NCI-H524 (cell line): ENCODE measurements at regions not wholly inside any gene's neighbourhood (a gene's known extent, or its start where the extent isn't known, plus 50 kb on each side); places are given as distances from the start of the nearest gene placed in this dataset.
"Not testable (repeated sequence)": the region's sequence is repeated elsewhere in the genome, so short reads cannot be mapped to it uniquely, and the experiment has no call there.

Experiments used
- DNase-seq, 2 experiments: peaks; one replicate each; lab custom pipeline; 2025; lab: John Stamatoyannopoulos, UW

DNA sequence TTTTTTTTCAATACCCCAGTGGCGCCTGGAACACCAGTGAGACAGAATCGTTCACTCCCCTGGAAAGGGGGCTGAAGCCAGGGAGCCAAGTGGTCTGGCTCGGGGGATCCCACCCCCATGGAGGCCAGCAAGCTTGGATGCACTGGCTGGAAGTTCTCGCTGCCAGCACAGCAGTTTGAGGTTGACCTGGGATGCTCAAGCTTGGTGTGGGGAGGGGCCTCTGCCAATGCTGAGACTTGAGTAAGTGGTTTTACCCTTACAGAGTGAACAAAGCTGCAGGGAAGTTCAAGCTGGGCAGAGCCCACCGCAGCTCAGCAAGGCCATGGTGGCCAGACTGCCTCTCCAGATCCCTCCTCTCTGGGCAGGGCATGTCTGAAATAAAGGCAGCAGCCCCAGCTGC, 276.2 kb upstream of the CNTN6 start:
- no peak for DNase-seq

DNA sequence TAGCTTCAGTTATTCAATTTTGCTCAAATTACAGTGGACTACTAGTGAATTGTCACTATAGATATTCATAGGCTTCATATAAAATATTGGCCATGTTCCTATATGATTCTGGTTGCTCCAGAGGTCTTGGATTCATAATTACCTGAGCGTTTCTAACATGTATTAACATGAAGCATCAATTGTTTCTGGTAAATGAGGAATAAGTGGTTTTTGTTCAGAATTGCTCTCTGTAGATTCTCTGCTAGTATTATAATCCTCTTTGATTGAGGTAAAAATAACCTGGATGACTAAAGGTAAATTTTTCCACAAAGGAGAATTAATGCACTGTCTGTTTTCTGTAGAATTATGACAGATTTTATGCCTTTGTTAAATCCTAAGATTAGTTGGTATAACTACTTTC, 258.1 kb upstream of the CNTN6 start:
- no peak for DNase-seq

GRCh38 chr3:835096-835495, 257.7 kb upstream of the CNTN6 start:
- no peak for DNase-seq

DNA sequence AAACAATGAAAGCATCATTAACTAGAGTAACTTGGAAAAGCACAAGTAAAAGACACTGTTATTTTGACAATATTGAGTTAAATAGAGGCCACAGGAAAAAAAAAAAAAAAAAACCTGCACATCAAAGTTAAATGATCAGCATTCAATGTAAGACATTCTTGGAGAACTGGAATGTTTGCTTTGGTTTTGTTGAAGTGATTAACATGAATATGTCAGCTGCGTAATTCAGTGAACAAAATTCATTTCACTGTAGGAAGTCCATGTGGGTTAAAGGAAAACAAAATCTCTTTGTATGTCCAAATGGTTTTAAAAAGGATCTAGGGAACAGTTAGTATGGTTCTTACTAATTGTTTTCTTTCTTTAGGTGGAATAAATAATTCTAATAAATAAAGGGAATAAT, 252.8 kb upstream of the CNTN6 start:
- no peak for DNase-seq

- DNase-seq = no peak
Observed at GRCh38 chr3:851098-851790, 241.6 kb upstream of the CNTN6 start.

DNA sequence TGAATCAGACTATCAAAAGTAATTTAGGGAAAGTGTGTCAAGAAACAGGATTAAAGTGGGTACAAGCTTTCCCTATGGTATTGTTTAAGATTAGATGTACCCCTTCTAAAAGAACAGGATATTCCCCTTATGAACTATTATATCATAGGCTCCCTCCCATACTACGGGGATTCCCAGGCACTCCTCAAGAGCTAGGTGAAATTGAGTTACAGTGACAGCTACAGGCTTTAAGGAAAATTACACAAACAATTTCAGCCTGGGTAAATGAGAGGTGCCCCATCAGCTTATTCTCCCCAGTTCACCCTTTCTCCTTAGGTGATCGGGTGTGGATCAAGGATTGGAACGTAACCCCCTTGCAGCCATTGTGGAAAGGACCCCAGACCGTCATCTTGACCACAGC, 240.8 kb upstream of the CNTN6 start:
- DNase-seq = peak in 1 of 2 experiments; percentile 19

DNA sequence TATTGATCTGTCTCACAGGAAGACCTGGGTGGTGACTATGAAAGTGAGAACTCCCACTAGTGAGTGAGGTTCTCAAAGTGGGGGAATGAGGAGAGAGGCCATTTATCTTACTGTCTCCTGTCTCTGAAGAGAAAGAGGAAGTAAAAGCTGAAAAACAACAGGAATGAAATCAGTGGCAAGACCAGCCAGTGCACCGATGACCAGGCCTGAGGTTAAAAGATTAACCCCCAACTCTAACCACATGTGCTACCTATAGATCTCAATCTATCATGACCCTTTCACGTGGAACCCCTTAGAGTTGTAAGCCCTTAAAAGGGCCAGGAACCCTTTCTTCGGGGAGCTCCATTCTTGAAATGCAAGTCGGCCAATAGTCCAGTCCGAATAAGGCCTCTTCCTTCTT, 239.3 kb upstream of the CNTN6 start:
- DNase-seq = no peak

DNA sequence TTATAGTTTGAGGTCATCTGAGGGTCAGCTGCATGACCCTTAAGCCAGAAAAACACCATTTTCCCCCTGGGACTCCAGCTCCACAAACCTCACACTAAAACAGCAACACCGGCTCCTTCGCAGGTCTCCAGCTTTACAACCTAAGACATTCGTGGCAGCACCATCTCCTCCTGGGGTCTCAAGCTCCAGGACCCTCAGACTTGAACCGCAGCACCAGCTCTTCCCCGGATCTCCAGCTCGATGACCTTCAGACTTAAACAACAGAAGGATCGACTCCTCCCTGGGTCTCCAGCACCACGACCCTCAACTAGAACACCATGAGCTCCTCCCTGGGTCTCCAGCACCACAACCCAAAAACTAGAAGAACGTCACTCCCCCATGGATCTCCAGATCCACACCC, 233.7 kb upstream of the CNTN6 start:
- no peak for DNase-seq

GRCh38 chr3:861721-862120, 231.1 kb upstream of the CNTN6 start:
- DNase-seq = no peak

- DNase-seq = no peak
Observed at GRCh38 chr3:869269-869668, 223.6 kb upstream of the CNTN6 start.

GRCh38 chr3:869734-870133, 223.1 kb upstream of the CNTN6 start:
- DNase-seq = no peak

GRCh38 chr3:871651-872050, 221.2 kb upstream of the CNTN6 start:
- no peak for DNase-seq

DNA sequence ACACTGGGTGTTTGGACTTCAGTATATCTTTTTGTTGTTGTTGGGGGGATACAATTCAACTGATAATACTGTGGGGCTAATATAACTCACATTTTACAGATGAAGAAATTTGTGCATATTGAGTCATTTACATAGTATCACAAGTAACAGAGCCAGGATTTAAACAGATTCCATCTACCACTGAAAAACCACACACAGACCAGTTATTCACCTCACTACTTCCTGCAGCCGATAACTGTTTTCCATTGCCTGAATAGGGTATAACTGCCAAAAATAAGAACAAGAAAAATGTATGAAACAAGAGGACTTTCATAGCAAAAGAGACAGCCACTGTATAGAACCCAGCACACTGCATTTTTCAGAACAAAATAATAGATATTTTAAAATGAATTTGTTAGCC, 215.8 kb upstream of the CNTN6 start:
- DNase-seq = no peak

GRCh38 chr3:878746-879145, 214.1 kb upstream of the CNTN6 start:
- DNase-seq = no peak

DNA sequence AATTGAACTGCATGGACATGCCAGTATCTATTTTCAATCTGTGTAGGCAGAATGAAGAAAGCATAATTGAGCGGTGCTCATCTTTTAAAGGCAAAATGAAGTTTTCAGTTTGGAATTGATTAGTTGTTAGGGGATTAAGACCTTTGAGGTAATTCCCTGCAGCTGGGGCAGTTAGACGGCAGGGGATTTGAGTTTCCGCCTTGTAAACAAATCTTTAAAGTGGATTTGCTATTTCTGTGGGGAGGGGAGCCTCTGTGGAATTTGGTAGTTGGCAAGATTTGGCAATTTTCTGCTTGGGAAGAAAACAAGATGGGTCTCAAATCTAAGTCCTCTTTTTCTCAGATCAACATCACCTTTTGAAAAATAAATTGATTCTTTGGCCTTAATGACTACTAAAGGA, 212.5 kb upstream of the CNTN6 start:
- DNase-seq = peak in 1 of 2 experiments; percentile 14

DNA sequence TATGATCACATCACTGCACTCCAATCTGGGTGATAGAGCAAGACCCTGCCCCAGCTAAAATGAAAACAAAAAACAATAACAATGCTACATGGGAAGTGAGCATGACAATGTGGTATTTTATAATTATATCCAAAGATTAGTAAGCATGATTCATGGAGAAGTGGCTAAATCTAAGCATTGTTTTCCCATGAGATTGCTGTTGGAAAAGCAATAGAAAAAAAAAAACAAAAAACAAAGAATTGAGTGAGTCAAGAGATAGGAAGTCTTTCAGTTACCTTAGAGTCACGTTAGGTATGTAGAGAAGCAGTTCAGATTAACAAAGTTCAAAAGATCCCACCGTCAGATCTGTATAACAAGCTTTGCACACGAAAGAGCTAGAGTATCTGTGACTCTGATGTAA, 210.3 kb upstream of the CNTN6 start:
- DNase-seq = no peak

DNA sequence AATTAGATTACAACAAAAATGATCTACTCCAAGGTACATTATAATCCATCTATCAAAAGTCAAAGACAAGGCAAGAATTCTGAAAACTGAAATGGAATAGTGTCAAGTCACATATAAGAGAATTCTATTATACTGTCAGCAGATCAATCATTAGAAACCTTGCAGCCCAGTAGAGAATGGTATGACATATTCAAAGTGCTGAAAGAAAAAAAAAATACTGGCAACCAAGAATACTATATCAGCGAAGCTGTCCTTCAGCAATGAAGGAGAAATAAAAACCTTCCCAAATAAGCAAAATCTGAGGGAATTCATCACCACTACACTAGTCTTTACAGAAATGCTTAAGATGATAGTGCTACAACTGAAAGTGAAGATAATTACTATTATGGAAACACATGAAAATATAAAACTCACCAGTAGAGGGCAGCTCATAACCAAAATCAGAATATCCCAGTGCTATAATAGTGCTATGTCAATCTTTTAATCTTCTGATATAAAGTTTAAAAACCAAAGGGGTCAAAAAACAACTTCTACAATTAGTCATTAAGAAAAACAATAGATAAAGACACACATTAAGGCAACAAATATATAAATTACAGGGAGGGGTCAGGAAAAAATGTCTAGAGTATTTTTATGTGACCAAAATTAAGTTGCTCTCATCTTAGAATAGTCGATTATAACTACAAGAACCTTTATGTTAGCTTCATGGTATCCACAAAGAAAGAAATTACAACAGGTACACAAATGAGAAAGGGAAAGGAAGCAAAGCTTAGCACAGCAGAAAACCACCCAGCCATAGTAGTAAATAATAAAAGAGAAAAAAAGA, 190.7 kb upstream of the CNTN6 start:
- DNase-seq = peak in 1 of 2 experiments; percentile 5

DNA sequence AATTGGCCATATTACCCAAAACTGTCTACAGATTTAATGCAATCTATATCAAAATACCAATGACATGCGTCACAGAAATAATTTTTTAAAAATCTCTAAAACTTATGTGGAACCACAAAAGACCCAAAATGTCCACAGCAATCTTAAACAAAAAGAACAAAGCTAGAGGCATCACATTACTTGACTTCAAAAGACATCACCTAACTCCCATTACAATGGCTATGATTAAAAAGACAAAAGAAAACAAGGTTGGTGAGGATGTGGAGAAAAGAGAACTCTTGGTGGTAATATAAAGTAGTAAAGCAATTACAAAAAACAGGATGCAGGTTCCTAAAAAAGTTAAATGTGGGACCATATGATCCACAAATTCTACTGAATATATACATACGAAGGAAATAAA, 187.6 kb upstream of the CNTN6 start:
- DNase-seq = no peak

- no peak for DNase-seq
Observed at GRCh38 chr3:906739-907138, 186.1 kb upstream of the CNTN6 start.

DNA sequence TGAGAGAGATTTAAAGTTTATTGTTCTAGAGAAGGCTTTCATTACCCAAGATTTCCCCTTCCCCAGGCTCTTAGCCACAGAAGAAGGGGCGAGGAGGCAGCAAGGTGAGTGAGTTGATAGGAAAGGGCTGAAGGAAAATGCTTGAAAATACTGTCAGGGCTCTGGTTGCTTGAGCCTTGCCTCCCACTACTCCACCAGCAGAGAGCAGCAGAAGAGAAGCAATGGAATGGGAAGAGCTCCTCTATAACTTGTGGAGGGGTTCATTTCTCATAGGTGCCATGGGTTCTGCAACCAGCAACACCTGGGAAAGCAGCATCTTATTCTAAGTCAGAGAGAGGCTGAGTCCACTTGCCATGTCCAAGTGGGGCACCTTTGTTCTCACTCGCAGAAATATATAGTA, 184.0 kb upstream of the CNTN6 start:
- peak; percentile 1 to 48 for DNase-seq

GRCh38 chr3:912717-913116, 180.1 kb upstream of the CNTN6 start:
- DNase-seq = not testable (repeated sequence)

GRCh38 chr3:923161-923910, 169.5 kb upstream of the CNTN6 start:
- DNase-seq = no peak

- DNase-seq = no peak
Observed at GRCh38 chr3:930866-931265, 162.0 kb upstream of the CNTN6 start.
